22Rv1 (cell line): ENCODE measurements at regions not wholly inside any gene's neighbourhood (a gene's known extent, or its start where the extent isn't known, plus 50 kb on each side); places are given as distances from the start of the nearest gene placed in this dataset.
"Not testable (repeated sequence)": the region's sequence is repeated elsewhere in the genome, so short reads cannot be mapped to it uniquely, and the experiment has no call there.

Source experiments
- H3K27ac ChIP-seq: fragments of 450-650 bp; 2 replicates; pipeline ENCODE4 v1.5.1; 2017
- CTCF ChIP-seq: fragments of 450-650 bp; IDR thresholded peaks from 2 replicates; pipeline ENCODE4 v1.5.1; 2017; ENCODE audit warnings: mild to moderate bottlenecking
- ZFX ChIP-seq: fragments of 450-650 bp; IDR thresholded peaks from 2 replicates; pipeline ENCODE4 v1.6.1; 2017; ENCODE audit warnings: antibody characterized with exemption, borderline replicate concordance

GRCh38 chr2:49845021-49845420 is 690.7 kb upstream of the FSHR start:
- TF ChIP-seq CTCF (no peak), ZFX (no peak)
- H3K27ac ChIP-seq, result no peak overlapping the region

- not testable (repeated sequence) for H3K27ac ChIP-seq
Observed at GRCh38 chr2:49844113-49844512, 689.8 kb upstream of the FSHR start.

DNA sequence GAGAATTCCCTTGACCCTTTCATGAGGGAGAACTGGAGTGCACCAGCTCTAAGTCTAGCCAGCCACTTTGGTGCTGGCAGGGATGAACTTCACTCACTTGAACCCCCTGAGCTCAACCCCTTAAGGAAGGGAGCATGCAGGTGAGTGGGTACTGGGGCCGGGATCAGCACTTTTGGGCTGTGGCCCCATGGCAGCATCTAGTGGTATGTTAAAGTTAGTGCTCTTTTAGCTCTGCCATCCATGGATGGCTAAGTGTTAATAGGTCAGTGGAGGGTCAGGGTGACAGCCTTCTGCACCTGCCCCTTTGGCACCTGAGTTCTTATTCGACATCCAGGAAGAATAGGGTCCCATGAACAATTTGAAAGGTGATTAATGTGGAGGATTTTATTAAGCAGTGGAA is 689.0 kb upstream of the FSHR start:
- no peak overlapping the region for H3K27ac ChIP-seq
- TF ChIP-seq ZFX, result no peak
- no peak for TF ChIP-seq CTCF

DNA sequence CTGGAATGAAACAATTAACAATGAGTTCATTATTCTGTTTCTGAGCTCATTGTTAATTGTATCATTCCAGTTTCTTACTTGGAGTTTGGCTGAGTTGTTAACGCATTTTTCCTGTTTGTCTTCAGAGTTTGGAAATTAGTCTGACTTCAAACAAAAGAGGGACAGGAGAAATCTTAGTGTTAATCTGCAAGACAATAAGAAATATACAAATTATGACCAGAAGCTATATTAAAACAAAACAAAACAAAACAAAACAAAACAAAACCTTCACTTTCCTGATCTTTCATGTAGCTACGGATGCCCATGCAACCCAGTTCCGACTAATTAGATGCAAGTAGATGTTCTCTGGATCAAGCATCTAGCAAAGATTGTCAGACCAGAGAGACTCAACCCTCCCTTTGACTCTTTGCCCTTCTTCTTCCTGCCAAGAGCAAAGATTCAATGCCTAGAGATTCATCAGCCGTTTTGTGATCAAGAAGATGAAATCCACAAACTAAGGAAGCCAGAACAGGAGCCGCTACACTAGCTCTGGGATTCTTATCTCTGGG is 686.2 kb upstream of the FSHR start:
- no peak overlapping the region for H3K27ac ChIP-seq
- TF ChIP-seq ZFX (no peak), CTCF (no peak)

DNA sequence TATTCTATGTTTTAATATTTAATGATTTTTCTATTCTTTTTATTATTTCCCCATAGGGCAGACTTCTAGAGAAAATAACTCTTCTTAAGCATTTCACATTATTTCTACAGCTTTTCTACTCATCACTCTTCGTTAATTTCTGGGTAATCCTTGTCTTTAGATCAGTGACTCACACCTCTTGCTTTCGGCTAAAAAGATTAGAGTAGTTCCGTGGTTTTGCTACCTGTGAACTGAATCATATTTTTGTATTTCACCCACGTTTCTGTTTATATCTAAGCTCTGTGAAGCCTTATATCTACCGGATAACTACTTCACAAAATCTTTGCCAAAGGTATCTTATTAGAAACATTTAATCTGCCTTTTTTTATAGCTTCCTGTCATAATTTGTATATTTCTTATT is 685.5 kb upstream of the FSHR start:
- H3K27ac ChIP-seq, result no peak overlapping the region
- no peak for TF ChIP-seq ZFX
- no peak for TF ChIP-seq CTCF

GRCh38 chr2:49837561-49838293 is 683.4 kb upstream of the FSHR start:
- TF ChIP-seq CTCF (no peak), ZFX (no peak)
- no peak overlapping the region for H3K27ac ChIP-seq

DNA sequence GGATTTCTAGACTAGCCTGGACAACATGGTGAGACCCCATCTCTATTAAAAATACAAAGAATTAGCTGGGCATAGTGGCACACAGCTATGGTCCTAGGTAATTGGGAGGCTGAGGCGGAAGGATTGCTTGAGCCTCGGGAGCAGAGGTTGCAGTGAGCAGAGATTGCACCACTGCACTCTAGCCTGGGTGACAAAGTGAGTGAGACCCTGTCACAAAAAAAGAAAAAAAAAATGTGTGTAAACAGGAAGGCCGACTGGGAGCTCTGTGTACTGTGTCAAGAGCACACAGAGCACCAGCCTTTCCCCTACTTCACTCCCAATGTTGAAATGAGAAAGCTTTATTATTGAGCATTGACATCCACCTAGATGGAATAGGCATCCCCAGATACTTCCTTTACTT is 681.7 kb upstream of the FSHR start:
- TF ChIP-seq CTCF (no peak), ZFX (no peak)
- no peak overlapping the region for H3K27ac ChIP-seq

- TF ChIP-seq ZFX, result no peak
- TF ChIP-seq CTCF, result no peak
- H3K27ac ChIP-seq, result no peak overlapping the region
Observed at GRCh38 chr2:49834433-49834832, 680.1 kb upstream of the FSHR start.
